ENCODE measurements at regions not wholly inside any gene's neighbourhood (a gene's known extent, or its start where the extent isn't known, plus 50 kb on each side); places are given as distances from the start of the nearest gene placed in this dataset.
"Not testable (repeated sequence)": the region's sequence is repeated elsewhere in the genome, so short reads cannot be mapped to it uniquely, and the experiment has no call there.

DNA sequence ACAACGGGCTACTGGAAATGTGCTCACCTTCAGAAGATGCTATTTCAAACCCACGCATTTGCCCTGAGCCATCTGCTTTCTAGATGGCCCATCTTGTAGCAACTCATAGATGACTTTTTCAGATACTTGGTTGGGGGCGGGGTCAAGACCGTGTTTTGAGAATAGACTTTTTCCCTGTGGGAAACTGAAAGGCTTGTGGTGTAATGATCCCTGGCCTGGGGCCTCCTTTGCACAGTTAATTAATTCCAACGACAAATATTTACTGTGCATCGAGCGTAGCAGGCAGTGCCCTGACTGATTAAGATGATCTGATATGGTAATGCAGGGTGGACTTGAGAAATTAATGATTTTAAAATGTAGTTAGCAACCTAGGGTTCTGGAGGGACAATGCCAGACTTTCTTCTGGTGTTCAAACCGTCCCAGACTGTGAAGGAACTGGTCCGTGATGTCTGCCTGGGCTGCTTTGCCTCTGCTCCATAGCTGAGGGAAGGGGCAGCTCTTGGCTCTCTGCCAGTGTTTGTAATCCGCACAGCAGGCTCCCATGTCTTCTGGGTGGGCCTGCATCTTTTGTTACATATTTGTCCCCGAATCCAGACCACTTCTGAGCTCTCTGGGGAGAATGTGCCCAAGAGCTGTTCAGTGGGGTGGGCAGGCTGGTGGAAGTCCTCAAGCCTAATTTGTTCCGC, 84.8 kb downstream of the ADAMTS15 start:
- Mint-ChIP-seq H3K27ac (ENCODE audit: unreplicated experiment) (no peak overlapping the region), H3K36me3 (ENCODE audit: low read depth) (no peaks in the 10 kb centered on the region), H3K9me3 (peaks cover 2% of the 10 kb centered on the region), H3K4me3 (no peak overlapping the region), H3K4me1 (peaks cover 40% of the 10 kb centered on the region), H3K27me3 (ENCODE audit: low read depth) (peaks cover under 1% of the 10 kb centered on the region)
- DNase-seq (ENCODE audit: low read depth, low spot score), result no peak
- TF ChIP-seq, protein P1, sequence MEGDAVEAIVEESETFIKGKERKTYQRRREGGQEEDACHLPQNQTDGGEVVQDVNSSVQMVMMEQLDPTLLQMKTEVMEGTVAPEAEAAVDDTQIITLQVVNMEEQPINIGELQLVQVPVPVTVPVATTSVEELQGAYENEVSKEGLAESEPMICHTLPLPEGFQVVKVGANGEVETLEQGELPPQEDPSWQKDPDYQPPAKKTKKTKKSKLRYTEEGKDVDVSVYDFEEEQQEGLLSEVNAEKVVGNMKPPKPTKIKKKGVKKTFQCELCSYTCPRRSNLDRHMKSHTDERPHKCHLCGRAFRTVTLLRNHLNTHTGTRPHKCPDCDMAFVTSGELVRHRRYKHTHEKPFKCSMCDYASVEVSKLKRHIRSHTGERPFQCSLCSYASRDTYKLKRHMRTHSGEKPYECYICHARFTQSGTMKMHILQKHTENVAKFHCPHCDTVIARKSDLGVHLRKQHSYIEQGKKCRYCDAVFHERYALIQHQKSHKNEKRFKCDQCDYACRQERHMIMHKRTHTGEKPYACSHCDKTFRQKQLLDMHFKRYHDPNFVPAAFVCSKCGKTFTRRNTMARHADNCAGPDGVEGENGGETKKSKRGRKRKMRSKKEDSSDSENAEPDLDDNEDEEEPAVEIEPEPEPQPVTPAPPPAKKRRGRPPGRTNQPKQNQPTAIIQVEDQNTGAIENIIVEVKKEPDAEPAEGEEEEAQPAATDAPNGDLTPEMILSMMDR (conservative IDR thresholded peaks at IDR 0.05), result no peak

DNA sequence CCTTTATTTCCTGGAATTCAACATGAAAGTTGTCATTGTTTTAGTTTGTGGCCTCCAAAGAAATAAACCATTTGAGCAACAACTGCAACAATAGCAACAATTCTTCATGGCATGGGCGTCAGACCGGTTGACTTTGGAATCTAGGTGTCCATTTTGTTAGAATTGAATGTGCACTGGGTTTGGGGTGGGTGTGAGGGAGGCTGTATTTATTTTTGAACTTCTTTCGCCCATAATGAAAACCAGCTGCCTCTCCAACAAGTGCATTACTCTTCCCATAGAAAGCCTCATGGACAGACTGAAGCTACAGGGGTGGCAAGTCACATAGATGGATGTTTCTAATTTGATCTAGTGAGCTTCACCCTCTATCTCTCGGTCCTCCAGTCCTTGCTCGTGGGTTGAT, 85.4 kb downstream of the ADAMTS15 start:
- Mint-ChIP-seq H3K4me3 (no peak overlapping the region), H3K27me3 (ENCODE audit: low read depth) (no peaks in the 10 kb centered on the region), H3K4me1 (peaks cover 33% of the 10 kb centered on the region), H3K27ac (ENCODE audit: unreplicated experiment) (no peak overlapping the region), H3K36me3 (ENCODE audit: low read depth) (no peaks in the 10 kb centered on the region), H3K9me3 (peaks cover 2% of the 10 kb centered on the region)
- TF ChIP-seq, protein P1 (conservative IDR thresholded peaks at IDR 0.05), result no peak
- DNase-seq (ENCODE audit: low read depth, low spot score), result no peak

DNA sequence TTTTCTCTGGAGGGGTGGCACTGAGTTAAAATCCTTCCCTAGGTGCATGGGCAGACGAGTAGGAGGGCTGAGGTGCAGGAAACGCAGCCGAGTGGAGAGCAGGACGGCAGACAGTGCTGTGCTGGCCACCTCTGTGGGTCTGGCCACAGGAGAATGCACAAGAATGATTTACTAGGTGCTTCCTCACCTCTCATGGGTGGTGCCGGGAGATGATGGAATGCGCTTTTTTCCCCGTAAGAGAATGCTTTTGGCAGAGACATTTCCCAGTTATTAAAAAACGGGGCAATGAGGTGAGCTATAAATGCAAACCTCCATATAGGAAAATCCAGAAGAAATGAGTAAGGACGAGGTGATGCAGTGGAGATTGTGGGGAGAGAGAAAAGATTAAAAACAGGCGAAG, 86.1 kb downstream of the ADAMTS15 start:
- no peaks in the 10 kb centered on the region for H3K36me3 Mint-ChIP-seq (ENCODE audit: low read depth)
- peaks cover 31% of the 10 kb centered on the region for H3K4me1 Mint-ChIP-seq
- H3K9me3 Mint-ChIP-seq, result peaks cover 2% of the 10 kb centered on the region
- H3K4me3 Mint-ChIP-seq, result no peak overlapping the region
- TF ChIP-seq, protein P1 (conservative IDR thresholded peaks at IDR 0.05), result no peak
- no peaks in the 10 kb centered on the region for H3K27me3 Mint-ChIP-seq (ENCODE audit: low read depth)
- DNase-seq (ENCODE audit: low read depth, low spot score), result no peak
- no peak overlapping the region for H3K27ac Mint-ChIP-seq (ENCODE audit: unreplicated experiment)

DNA sequence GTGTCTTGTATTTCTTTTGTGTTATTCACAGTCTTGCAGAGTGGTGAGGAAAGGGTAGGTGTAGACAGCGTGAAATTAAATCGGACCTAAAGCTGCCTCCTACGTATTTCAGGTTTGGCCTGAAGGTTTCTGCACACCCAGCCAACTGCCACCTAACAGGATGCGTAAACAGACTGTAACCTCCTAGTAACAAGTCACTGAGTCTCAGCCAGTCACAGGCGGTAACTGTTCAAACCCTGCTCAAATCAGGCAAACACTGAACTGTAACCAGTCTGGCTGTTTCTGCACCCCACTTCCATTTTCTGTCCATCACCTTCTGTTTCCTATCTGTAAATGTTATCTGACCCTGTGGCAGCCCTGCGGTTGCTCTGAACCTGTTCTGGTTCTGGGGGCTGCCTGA, 87.1 kb downstream of the ADAMTS15 start:
- no peak for DNase-seq (ENCODE audit: low read depth, low spot score)
- TF ChIP-seq, protein P1 (conservative IDR thresholded peaks at IDR 0.05), result no peak
- H3K36me3 Mint-ChIP-seq (ENCODE audit: low read depth), result peaks cover 2% of the 10 kb centered on the region
- H3K4me3 Mint-ChIP-seq, result no peak overlapping the region
- H3K4me1 Mint-ChIP-seq, result peaks cover 34% of the 10 kb centered on the region
- no peaks in the 10 kb centered on the region for H3K27me3 Mint-ChIP-seq (ENCODE audit: low read depth)
- H3K9me3 Mint-ChIP-seq, result peaks cover 2% of the 10 kb centered on the region
- H3K27ac Mint-ChIP-seq (ENCODE audit: unreplicated experiment), result peak overlapping the region; percentile 54

DNA sequence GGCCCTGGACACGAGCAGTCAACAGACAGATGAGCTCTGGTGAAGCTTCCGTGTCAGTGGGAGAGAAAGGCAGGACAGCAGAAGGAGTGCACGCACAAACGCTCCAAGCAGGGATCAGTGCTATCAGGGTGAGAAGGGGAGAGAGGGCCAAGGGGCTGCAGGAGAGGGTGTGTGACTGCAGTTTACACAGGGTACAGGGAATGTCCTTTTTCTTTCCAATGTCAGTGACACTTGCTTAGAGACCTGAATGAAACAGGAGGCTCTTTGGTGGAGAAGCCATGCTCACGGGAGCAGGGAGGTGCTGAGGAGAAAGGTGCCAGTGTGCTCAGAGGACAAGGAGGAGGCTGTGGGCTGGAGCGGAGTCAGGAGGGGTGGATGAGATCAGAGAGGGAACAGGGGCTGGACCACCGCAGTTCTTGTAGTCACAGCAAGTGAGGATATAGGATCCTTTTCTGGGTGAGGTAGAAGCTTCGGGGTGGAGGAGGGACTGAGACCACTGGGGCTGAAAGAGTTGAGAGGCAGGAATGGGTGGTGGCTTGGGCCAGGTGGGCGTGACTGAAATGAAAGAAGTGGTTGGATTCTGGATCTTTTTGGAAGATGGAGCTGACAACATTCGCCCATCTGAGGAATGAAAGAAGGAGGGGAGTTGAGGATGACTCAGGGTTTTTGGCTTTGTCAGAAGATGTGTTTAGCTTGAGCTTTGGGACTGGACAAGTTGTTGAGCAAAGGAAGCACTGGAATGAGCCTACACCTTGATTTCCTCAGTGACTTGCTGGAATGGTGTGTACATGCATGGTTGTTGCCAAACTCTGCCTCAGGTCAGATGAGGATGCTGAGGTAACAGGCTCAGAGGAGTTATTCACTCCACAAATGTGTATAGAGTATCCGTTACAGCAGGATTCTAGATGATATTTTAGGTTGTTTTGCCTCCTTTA, 87.9 kb downstream of the ADAMTS15 start:
- Mint-ChIP-seq H3K27me3 (ENCODE audit: low read depth) (no peaks in the 10 kb centered on the region), H3K9me3 (peaks cover 2% of the 10 kb centered on the region), H3K27ac (ENCODE audit: unreplicated experiment) (no peak overlapping the region), H3K36me3 (ENCODE audit: low read depth) (peaks cover 3% of the 10 kb centered on the region), H3K4me1 (peaks cover 36% of the 10 kb centered on the region), H3K4me3 (no peak overlapping the region)
- no peak for DNase-seq (ENCODE audit: low read depth, low spot score)
- TF ChIP-seq, protein P1 (conservative IDR thresholded peaks at IDR 0.05), result no peak

DNA sequence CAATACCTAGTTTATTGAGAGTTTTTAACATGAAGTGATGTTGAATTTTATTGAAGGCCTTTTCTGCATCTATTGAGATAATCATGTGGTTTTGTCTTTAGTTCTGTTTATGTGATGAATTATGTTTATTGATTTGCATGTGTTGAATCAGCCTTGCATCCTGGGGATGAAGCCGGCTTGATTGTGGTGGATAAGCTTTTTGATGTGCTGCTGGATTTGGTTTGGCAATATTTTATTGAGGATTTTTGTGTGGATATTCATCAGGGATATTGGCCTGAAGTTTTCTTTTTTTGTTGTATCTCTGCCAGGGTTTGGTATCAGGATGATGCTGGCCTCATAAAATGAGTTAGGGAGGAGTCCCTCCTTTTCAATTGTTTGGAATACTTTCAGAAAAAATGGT, 91.2 kb downstream of the ADAMTS15 start:
- not testable (repeated sequence) for H3K27me3 Mint-ChIP-seq (ENCODE audit: low read depth); H3K4me3 Mint-ChIP-seq; H3K9me3 Mint-ChIP-seq; H3K36me3 Mint-ChIP-seq (ENCODE audit: low read depth); H3K27ac Mint-ChIP-seq (ENCODE audit: unreplicated experiment); DNase-seq (ENCODE audit: low read depth, low spot score)
- H3K4me1 Mint-ChIP-seq, result peaks cover 20% of the 10 kb centered on the region
